Ishikawa (cell line): ENCODE measurements at regions not wholly inside any gene's neighbourhood (a gene's known extent, or its start where the extent isn't known, plus 50 kb on each side); places are given as distances from the start of the nearest gene placed in this dataset.

Source experiments
- CEBPB ChIP-seq: IDR thresholded peaks from 2 replicates; pipeline ENCODE4 v1.6.1; 2012
- CREB1 ChIP-seq: IDR thresholded peaks from 2 replicates; pipeline ENCODE4 v1.6.1; 2012; ENCODE audit warnings: low read depth
- EGR1 ChIP-seq: IDR thresholded peaks from 2 replicates; pipeline ENCODE4 v1.6.1; 2012
- EP300 ChIP-seq: IDR thresholded peaks from 2 replicates; pipeline ENCODE4 v1.6.1; 2012; ENCODE audit warnings: borderline replicate concordance
- FOXM1 ChIP-seq: IDR thresholded peaks from 2 replicates; pipeline ENCODE4 v1.6.1; 2012; ENCODE audit warnings: low read depth, borderline replicate concordance
- MAX ChIP-seq: IDR thresholded peaks from 2 replicates; pipeline ENCODE4 v1.6.1; 2012
- NFIC ChIP-seq: IDR thresholded peaks from 2 replicates; pipeline ENCODE4 v1.6.1; 2012
- RAD21 ChIP-seq: IDR thresholded peaks from 2 replicates; pipeline ENCODE4 v1.6.1; 2012; ENCODE audit warnings: low read depth
- REST ChIP-seq: IDR thresholded peaks from 2 replicates; pipeline ENCODE4 v1.6.1; 2012; ENCODE audit warnings: low read depth, mild to moderate bottlenecking
- TAF1 ChIP-seq: IDR thresholded peaks from 2 replicates; pipeline ENCODE4 v1.6.1; 2012; ENCODE audit warnings: low read depth, mild to moderate bottlenecking
- TCF12 ChIP-seq: IDR thresholded peaks from 2 replicates; pipeline ENCODE4 v1.6.1; 2012; ENCODE audit warnings: low read depth
- TEAD4 ChIP-seq: IDR thresholded peaks from 2 replicates; pipeline ENCODE4 v1.6.1; 2012
- YY1 ChIP-seq: IDR thresholded peaks from 2 replicates; pipeline ENCODE4 v1.6.1; 2012; ENCODE audit warnings: low read depth
- ZBTB7A ChIP-seq: IDR thresholded peaks from 2 replicates; pipeline ENCODE4 v1.6.1; 2012; ENCODE audit warnings: low read depth
- TF ChIP-seq, protein P1 (sequence below): IDR thresholded peaks from 2 replicates; pipeline ENCODE4 v1.6.1; 2012

DNA sequence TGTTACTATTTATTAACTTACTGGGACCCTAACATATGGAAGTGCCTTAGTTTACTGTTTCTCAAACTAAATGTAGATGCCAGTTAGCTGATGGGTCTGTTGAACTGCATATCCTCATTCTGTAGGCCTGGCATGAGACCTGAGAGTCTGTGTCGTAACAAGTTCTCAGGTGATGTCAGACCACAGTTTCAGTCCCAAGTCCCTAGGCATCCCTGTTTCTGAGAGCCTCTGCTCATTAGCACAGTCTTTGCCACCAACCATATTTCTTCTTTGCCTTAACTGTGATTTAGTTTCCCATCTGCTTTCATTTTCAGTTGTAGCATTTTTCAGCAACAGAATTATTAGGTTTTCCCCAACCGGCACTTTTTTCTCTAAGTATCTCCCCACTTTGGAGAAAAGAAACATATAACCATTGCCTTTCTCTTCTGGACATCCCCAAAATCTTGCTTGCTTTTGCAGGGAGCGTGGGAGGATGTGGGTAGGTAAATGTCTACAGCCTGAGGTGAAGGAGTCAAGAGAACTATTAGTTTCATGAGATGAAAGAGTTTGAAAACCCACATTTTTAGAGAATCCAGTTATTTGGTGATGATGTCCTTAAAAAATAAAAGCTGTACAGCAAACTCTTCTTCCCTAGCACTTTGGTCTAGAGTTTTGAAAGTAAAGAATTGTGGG, 74.6 kb downstream of the NUDT12 start:
- no peak for TF ChIP-seq RAD21
- no peak for TF ChIP-seq CEBPB
- no peak for TF ChIP-seq TCF12
- TF ChIP-seq NFIC, result no peak
- no peak for TF ChIP-seq CREB1
- TF ChIP-seq EGR1, result no peak
- no peak for TF ChIP-seq FOXM1
- TF ChIP-seq, protein P1, sequence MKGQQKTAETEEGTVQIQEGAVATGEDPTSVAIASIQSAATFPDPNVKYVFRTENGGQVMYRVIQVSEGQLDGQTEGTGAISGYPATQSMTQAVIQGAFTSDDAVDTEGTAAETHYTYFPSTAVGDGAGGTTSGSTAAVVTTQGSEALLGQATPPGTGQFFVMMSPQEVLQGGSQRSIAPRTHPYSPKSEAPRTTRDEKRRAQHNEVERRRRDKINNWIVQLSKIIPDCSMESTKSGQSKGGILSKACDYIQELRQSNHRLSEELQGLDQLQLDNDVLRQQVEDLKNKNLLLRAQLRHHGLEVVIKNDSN, result no peak
- TF ChIP-seq REST, result no peak
- no peak for TF ChIP-seq EP300
- no peak for TF ChIP-seq MAX
- TF ChIP-seq ZBTB7A, result no peak
- TF ChIP-seq TEAD4, result no peak
- no peak for TF ChIP-seq TAF1
- no peak for TF ChIP-seq YY1

GRCh38 chr5:103487218-103487617, 75.4 kb downstream of the NUDT12 start:
- TF ChIP-seq MAX (no peak), EP300 (no peak), CREB1 (no peak), FOXM1 (no peak), TAF1 (no peak), YY1 (no peak), TCF12 (no peak), ZBTB7A (no peak), RAD21 (no peak), REST (no peak), CEBPB (no peak), TEAD4 (no peak), EGR1 (no peak), NFIC (no peak)
- TF ChIP-seq, protein P1, result no peak

GRCh38 chr5:103486739-103487138, 75.8 kb downstream of the NUDT12 start:
- TF ChIP-seq EGR1, result no peak
- TF ChIP-seq CREB1, result no peak
- TF ChIP-seq RAD21, result no peak
- no peak for TF ChIP-seq FOXM1

GRCh38 chr5:103480246-103480645, 82.3 kb downstream of the NUDT12 start:
- TF ChIP-seq YY1, result no peak
- TF ChIP-seq RAD21, result no peak
- TF ChIP-seq NFIC, result no peak
- TF ChIP-seq, protein P1, result no peak
- TF ChIP-seq ZBTB7A, result no peak
- no peak for TF ChIP-seq CREB1
- no peak for TF ChIP-seq EP300
- TF ChIP-seq TEAD4, result no peak
- no peak for TF ChIP-seq MAX
- no peak for TF ChIP-seq EGR1
- no peak for TF ChIP-seq CEBPB
- TF ChIP-seq TAF1, result no peak
- TF ChIP-seq TCF12, result no peak
- TF ChIP-seq FOXM1, result no peak

- no peak for TF ChIP-seq YY1
- TF ChIP-seq TEAD4, result no peak
- no peak for TF ChIP-seq MAX
Observed at GRCh38 chr5:103477678-103478077, 84.9 kb downstream of the NUDT12 start.
